OCI-LY1 (cell line): ENCODE measurements at regions not wholly inside any gene's neighbourhood (a gene's known extent, or its start where the extent isn't known, plus 50 kb on each side); places are given as distances from the start of the nearest gene placed in this dataset.

Source experiments
- H2AFZ ChIP-seq: fragments of 200-600 bp; sonication (generic), shearing (Covaris generic); 2 replicates; pipeline ENCODE4 v1.6.0; 2014; ENCODE audit warnings: antibody characterized with exemption, mild to moderate bottlenecking, low read length
- H3F3A ChIP-seq: fragments of 200-600 bp; sonication (generic), shearing (Covaris generic); 2 replicates; pipeline ENCODE4 v1.6.0; 2014; ENCODE audit warnings: mild to moderate bottlenecking, antibody characterized with exemption, low read length, moderate library complexity; ENCODE audit not compliant: insufficient read depth
- H3K27ac ChIP-seq: fragments of 200-600 bp; sonication (generic); 2 replicates; pipeline ENCODE4 v1.5.1; 2014; ENCODE audit warnings: low read length, mixed run types, mild to moderate bottlenecking, low read depth; ENCODE audit not compliant: poor library complexity, severe bottlenecking
- H3K27me3 ChIP-seq: fragments of 200-600 bp; sonication (generic); 2 replicates; pipeline ENCODE4 v1.6.0; 2014; ENCODE audit warnings: antibody characterized with exemption, mild to moderate bottlenecking, low read length, moderate library complexity; ENCODE audit not compliant: insufficient read depth
- H3K36me3 ChIP-seq: fragments of 200-600 bp; sonication (generic); 2 replicates; pipeline ENCODE4 v1.6.1; 2014; ENCODE audit warnings: mild to moderate bottlenecking, antibody characterized with exemption, low read length, moderate library complexity, mixed read lengths; ENCODE audit not compliant: insufficient read depth
- H3K4me1 ChIP-seq: fragments of 200-600 bp; sonication (generic); 2 replicates; pipeline ENCODE4 v1.5.1; 2014; ENCODE audit warnings: mild to moderate bottlenecking, low read length, moderate library complexity; ENCODE audit not compliant: insufficient read depth, severe bottlenecking
- H3K4me2 ChIP-seq: fragments of 200-600 bp; sonication (generic), shearing (Covaris generic); 2 replicates; pipeline ENCODE4 v1.6.1; 2014; ENCODE audit warnings: low read length
- H3K4me3 ChIP-seq: fragments of 200-600 bp; sonication (generic); 2 replicates; pipeline ENCODE4 v1.5.1; 2014; ENCODE audit warnings: low read length, low read depth, mild to moderate bottlenecking, mixed read lengths; ENCODE audit not compliant: poor library complexity, severe bottlenecking
- H3K79me2 ChIP-seq: fragments of 200-600 bp; shearing (Covaris generic); 2 replicates; pipeline ENCODE4 v1.6.1; 2016; ENCODE audit warnings: mixed run types, low read length, mixed read lengths; ENCODE audit not compliant: insufficient read depth
- H3K9ac ChIP-seq: fragments of 200-600 bp; sonication (generic), shearing (Covaris generic); 2 replicates; pipeline ENCODE4 v1.6.1; 2014; ENCODE audit warnings: mild to moderate bottlenecking, low read length, mixed read lengths
- H3K9me2 ChIP-seq: fragments of 200-600 bp; sonication (generic), shearing (Covaris generic); 2 replicates; pipeline ENCODE4 v1.6.1; 2014; ENCODE audit warnings: low read depth, mild to moderate bottlenecking, low read length, mixed read lengths
- H3K9me3 ChIP-seq: fragments of 200-600 bp; shearing (Covaris generic); 2 replicates; pipeline ENCODE4 v1.6.1; 2014; ENCODE audit warnings: low read length, mixed read lengths
- H4K20me1 ChIP-seq: fragments of 200-600 bp; sonication (generic), shearing (Covaris generic); 2 replicates; pipeline ENCODE4 v1.6.0; 2016; ENCODE audit warnings: mild to moderate bottlenecking, low read length; ENCODE audit not compliant: insufficient read depth
- CTCF ChIP-seq: fragments of 200-600 bp; sonication (generic), shearing (Covaris generic); IDR thresholded peaks from 2 replicates; pipeline ENCODE4 v1.5.1; 2017; ENCODE audit warnings: mild to moderate bottlenecking, antibody characterized with exemption, low read length, moderate library complexity, mixed read lengths
- EZH2 ChIP-seq: fragments of 200-600 bp; sonication (generic), shearing (Covaris generic); IDR thresholded peaks from 2 replicates; pipeline ENCODE4 v1.8.0; 2017; ENCODE audit warnings: borderline replicate concordance, mixed run types, mild to moderate bottlenecking, antibody characterized with exemption, low read length, moderate library complexity, mixed read lengths

GRCh38 chr19:32098968-32099367 is 246.4 kb upstream of the ZNF507 start:
- Histone ChIP-seq H3K9ac (no peak overlapping the region), H3K79me2 (no peaks in the 10 kb centered on the region), H3K4me2 (no peak overlapping the region), H3K4me3 (no peak overlapping the region), H3K27me3 (no peaks in the 10 kb centered on the region), H3F3A (no peaks in the 10 kb centered on the region), H4K20me1 (no peaks in the 10 kb centered on the region), H3K9me2 (no peaks in the 10 kb centered on the region), H3K27ac (no peak overlapping the region), H2AFZ (no peak overlapping the region), H3K4me1 (no peaks in the 10 kb centered on the region), H3K9me3 (0 out of 2 replicates have a peak, but pooled peaks cover 2% of the 10 kb centered on the region), H3K36me3 (no peaks in the 10 kb centered on the region)
- TF ChIP-seq CTCF (no peak), EZH2 (no peak)

GRCh38 chr19:32101206-32101605 is 244.2 kb upstream of the ZNF507 start:
- Histone ChIP-seq H3K27me3 (no peaks in the 10 kb centered on the region), H3K9me2 (no peaks in the 10 kb centered on the region), H4K20me1 (no peaks in the 10 kb centered on the region), H3K79me2 (no peaks in the 10 kb centered on the region), H3F3A (no peaks in the 10 kb centered on the region), H3K4me3 (no peak overlapping the region), H3K9ac (no peak overlapping the region), H3K36me3 (no peaks in the 10 kb centered on the region), H3K9me3 (0 out of 2 replicates have a peak, but pooled peaks cover 2% of the 10 kb centered on the region), H2AFZ (no peak overlapping the region), H3K4me2 (no peak overlapping the region), H3K27ac (no peak overlapping the region), H3K4me1 (no peaks in the 10 kb centered on the region)
- TF ChIP-seq CTCF, result no peak
- TF ChIP-seq EZH2, result no peak

- Histone ChIP-seq H3K27me3 (no peaks in the 10 kb centered on the region), H3K36me3 (no peaks in the 10 kb centered on the region), H3K9ac (no peak overlapping the region), H3K9me3 (0 out of 2 replicates have a peak, but pooled peaks cover 2% of the 10 kb centered on the region), H3K27ac (no peak overlapping the region), H3K79me2 (no peaks in the 10 kb centered on the region), H3F3A (no peaks in the 10 kb centered on the region), H3K4me1 (no peaks in the 10 kb centered on the region), H3K4me2 (no peak overlapping the region), H3K4me3 (no peak overlapping the region), H4K20me1 (no peaks in the 10 kb centered on the region), H3K9me2 (no peaks in the 10 kb centered on the region), H2AFZ (no peak overlapping the region)
- TF ChIP-seq CTCF, result no peak
- TF ChIP-seq EZH2, result no peak
Measured at GRCh38 chr19:32103541-32103940, 241.9 kb upstream of the ZNF507 start.
